LNCAP (cell line): ENCODE measurements at regions not wholly inside any gene's neighbourhood (a gene's known extent, or its start where the extent isn't known, plus 50 kb on each side); places are given as distances from the start of the nearest gene placed in this dataset.

Experiments used
- CTCF ChIP-seq: fragments of 450-650 bp; IDR thresholded peaks from 2 replicates; pipeline ENCODE4 v1.5.1; 2017; ENCODE audit warnings: mild to moderate bottlenecking

GRCh38 chr6:170152989-170153388, 137.9 kb downstream of the DLL1 start:
- no peak for TF ChIP-seq CTCF

GRCh38 chr6:170152124-170152926, 138.6 kb downstream of the DLL1 start:
- no peak for TF ChIP-seq CTCF

- no peak for TF ChIP-seq CTCF
Measured at GRCh38 chr6:170151804-170152123, 139.1 kb downstream of the DLL1 start.

- TF ChIP-seq CTCF = no peak
Measured at GRCh38 chr6:170151321-170151771, 139.5 kb downstream of the DLL1 start.

- no peak for TF ChIP-seq CTCF
Measured at GRCh38 chr6:170150590-170150945, 140.3 kb downstream of the DLL1 start.

- TF ChIP-seq CTCF = no peak
Measured at GRCh38 chr6:170149681-170150589, 140.9 kb downstream of the DLL1 start.

- no peak for TF ChIP-seq CTCF
Measured at GRCh38 chr6:170148709-170149470, 142.0 kb downstream of the DLL1 start.
